ENCODE measurements at regions not wholly inside any gene's neighbourhood (a gene's known extent, or its start where the extent isn't known, plus 50 kb on each side); places are given as distances from the start of the nearest gene placed in this dataset.
"Not testable (repeated sequence)": the region's sequence is repeated elsewhere in the genome, so short reads cannot be mapped to it uniquely, and the experiment has no call there.

DNA sequence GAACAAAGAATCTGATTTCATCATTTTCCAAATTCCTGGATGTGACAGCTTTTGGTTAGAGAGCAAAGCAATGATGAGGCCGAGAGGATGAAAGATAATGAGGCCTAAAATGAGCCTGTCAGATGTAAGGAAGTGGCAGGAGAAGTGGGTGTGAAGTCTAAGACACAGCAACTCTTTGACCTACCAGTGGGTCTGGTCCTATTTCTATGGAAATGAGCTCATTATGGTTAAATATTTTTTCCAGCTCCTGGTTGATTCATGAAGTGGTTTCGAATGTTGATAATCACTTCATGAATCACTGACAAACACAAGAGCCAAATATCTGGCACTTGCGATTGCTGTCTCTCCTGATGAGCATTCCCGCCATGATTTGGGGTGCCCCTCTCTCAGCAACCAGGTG, 273.3 kb upstream of the CDH5 start:
- H3K4me3 ChIP-seq (ENCODE audit: low read depth, low read length), result no peak overlapping the region
- TF ChIP-seq, protein P1, sequence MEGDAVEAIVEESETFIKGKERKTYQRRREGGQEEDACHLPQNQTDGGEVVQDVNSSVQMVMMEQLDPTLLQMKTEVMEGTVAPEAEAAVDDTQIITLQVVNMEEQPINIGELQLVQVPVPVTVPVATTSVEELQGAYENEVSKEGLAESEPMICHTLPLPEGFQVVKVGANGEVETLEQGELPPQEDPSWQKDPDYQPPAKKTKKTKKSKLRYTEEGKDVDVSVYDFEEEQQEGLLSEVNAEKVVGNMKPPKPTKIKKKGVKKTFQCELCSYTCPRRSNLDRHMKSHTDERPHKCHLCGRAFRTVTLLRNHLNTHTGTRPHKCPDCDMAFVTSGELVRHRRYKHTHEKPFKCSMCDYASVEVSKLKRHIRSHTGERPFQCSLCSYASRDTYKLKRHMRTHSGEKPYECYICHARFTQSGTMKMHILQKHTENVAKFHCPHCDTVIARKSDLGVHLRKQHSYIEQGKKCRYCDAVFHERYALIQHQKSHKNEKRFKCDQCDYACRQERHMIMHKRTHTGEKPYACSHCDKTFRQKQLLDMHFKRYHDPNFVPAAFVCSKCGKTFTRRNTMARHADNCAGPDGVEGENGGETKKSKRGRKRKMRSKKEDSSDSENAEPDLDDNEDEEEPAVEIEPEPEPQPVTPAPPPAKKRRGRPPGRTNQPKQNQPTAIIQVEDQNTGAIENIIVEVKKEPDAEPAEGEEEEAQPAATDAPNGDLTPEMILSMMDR (IDR thresholded peaks at IDR 0.05; ENCODE audit: insufficient read depth, low read depth, low read length), result no peak
- DNase-seq (ENCODE audit: low read depth), result no peak

DNA sequence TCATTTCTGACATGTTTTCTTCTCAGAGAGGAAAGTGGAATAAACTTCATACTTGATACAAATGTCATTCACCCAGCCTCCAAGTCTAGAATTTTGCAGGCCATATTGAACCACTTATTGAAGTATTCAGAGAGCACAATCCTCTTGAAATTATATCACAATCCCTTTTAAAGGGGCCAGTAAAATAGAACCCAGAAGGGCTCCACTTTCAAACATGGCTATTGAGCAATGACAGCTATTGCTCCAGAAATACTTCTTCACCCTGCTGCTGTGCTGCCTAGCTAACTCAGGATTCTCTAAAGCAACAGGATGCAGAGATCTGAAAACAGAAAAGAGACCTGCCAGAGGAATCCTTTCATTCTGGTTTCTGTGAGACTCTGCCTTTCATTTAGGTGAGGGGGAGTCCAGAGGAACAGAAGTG, 275.0 kb upstream of the CDH5 start:
- DNase-seq (ENCODE audit: low read depth), result peak; percentile 62

DNA sequence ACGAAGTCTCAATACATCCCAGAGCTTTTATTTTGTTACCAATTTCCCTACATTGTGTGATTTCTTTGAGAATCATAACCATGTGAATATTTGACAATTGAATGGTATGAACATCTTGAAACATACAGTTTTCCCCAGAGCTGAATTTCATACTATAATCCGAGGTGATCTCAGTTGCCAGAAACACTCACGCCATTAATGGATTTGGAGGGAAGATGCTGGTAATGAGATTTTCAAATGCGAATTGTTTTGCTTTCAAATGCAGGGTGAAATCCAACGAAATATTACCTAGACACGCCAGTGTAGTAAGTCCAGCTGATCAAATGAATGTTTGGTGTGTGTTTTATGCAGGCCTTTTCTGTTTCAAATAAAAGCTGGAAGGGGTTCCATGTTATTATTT, 277.8 kb upstream of the CDH5 start:
- no peak for DNase-seq (ENCODE audit: low read depth)
- TF ChIP-seq, protein P1 (IDR thresholded peaks at IDR 0.05; ENCODE audit: insufficient read depth, low read depth, low read length), result no peak
- H3K4me3 ChIP-seq (ENCODE audit: low read depth, low read length), result no peak overlapping the region

More for the DNA sequence above, 275.0 kb upstream of the CDH5 start:
- TF ChIP-seq, protein P1 (IDR thresholded peaks at IDR 0.05; ENCODE audit: insufficient read depth, low read depth, low read length), result no peak
- H3K4me3 ChIP-seq (ENCODE audit: low read depth, low read length), result no peak overlapping the region

DNA sequence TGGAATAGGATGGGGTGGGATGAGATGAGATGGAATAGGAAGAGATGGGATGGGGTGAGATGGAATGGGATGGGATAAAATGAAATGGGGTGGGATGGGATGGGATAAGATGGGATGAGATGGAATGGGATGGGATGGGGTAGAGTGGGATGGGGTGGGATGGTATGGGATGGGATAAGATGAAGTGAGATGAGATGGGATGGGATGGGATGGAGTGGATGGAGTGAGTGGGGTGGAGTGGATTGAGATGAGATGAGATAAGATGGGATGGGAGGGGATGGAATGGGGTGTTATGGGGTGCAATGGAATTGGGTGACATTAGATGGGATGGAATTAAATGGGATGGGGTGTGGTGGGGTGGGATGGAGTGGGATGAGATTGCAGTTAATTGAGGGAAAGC, 279.2 kb upstream of the CDH5 start:
- no peak for DNase-seq (ENCODE audit: low read depth)
- TF ChIP-seq, protein P1 (IDR thresholded peaks at IDR 0.05; ENCODE audit: insufficient read depth, low read depth, low read length), result no peak
- H3K4me3 ChIP-seq (ENCODE audit: low read depth, low read length), result no peak overlapping the region

DNA sequence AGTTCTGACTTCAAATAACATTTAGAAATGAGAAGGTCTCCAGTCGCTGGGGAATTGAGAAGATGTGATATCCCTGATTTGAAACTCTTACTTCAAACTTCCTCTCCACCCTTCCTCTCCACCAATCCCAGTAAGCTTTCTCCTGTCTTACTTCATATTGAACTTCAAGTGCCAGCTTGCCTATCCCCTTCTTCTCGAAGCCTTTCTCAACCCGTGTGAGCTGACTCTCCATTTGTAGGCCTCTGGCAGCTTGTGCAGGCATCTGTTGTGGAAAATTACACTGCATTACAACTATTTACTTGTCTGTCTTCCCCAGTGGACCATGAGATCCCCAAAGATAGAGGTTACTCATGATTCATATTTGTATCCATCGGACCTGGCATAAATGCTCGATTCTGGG, 280.8 kb upstream of the CDH5 start:
- no peak overlapping the region for H3K4me3 ChIP-seq (ENCODE audit: low read depth, low read length)
- TF ChIP-seq, protein P1 (IDR thresholded peaks at IDR 0.05; ENCODE audit: insufficient read depth, low read depth, low read length), result no peak
- no peak for DNase-seq (ENCODE audit: low read depth)

DNA sequence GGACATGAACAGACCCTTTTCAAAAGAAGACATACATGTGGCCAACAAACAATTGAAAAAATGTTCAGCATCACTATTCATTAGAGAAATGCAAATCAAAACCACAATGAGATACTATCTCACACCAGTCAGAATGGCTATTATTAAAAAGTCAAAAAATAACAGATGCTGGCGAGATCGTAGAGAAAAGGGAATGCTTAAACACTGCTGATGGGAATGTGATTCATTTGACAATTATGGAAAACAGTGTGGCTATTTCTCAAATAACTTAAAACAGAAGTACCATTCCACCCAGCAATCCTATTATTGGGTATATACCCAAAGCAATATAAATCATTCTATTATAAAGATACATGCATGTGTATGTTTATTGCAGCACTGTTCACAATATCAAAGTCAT, 281.8 kb upstream of the CDH5 start:
- DNase-seq (ENCODE audit: low read depth), result peak; percentile 73

DNA sequence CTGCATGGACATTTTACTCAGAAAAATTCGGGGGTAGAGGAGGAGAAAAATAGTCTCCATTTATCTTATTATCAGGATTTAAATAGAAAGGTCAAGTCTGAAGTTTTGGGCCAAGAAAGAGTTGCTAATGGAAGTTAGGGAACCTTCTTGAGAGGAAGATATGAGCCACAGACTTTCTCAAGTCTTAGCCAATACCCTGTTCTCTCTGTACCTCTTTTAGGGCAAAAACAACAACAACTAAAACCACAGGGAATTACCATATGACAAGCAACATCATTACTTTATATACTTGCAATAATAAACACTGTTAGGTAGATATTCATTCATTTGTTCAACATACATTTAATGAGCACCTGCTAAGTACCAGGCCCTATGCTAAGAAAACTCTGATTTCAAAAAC, 282.2 kb upstream of the CDH5 start:
- peak; percentile 78 for DNase-seq (ENCODE audit: low read depth)
- TF ChIP-seq, protein P1 (IDR thresholded peaks at IDR 0.05; ENCODE audit: insufficient read depth, low read depth, low read length), result no peak
- H3K4me3 ChIP-seq (ENCODE audit: low read depth, low read length), result no peak overlapping the region

More for the DNA sequence above, 281.8 kb upstream of the CDH5 start:
- H3K4me3 ChIP-seq (ENCODE audit: low read depth, low read length), result not testable (repeated sequence)

Data from fibroblast of villous mesenchyme (primary cell).